GM12864 (cell line): ENCODE measurements at regions not wholly inside any gene's neighbourhood (a gene's known extent, or its start where the extent isn't known, plus 50 kb on each side); places are given as distances from the start of the nearest gene placed in this dataset.

Experiments used
- DNase-seq: peaks from one replicate; pipeline ENCODE4 v3.0.0-alpha.2; 2011; ENCODE audit warnings: low read depth
- H3K4me3 ChIP-seq: 2 replicates; pipeline ENCODE4 v1.5.1; 2011; ENCODE audit warnings: mild to moderate bottlenecking, low read depth, low read length, control low read depth
- TF ChIP-seq, protein P1 (sequence below): IDR thresholded peaks from 2 replicates; pipeline ENCODE4 v1.5.1; 2011; ENCODE audit warnings: low read depth, mild to moderate bottlenecking, moderate library complexity, low read length, control low read depth, inconsistent platforms; ENCODE audit errors: missing control alignments

DNA sequence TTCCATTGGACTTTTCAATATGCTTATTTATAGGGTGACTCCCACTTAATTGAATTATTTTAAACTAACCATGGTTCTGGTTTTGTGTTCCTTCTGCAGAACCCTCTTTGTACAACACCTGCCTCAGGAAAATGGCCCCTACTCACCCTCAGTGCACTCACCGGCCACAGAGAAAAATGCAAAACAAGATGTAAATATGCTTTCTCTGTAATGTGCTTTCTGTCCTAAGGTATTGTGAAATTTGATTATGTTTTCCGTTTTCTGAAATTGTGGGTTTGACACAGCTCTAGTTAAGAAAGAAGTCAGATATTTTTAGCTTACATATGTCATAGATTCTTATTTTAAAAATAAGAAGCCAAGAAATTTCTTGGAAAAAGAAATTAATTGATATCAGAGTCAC lies 357.7 kb upstream of the SMIM21 start:
- H3K4me3 ChIP-seq: no peak overlapping the region
- no peak for DNase-seq
- TF ChIP-seq, protein P1, sequence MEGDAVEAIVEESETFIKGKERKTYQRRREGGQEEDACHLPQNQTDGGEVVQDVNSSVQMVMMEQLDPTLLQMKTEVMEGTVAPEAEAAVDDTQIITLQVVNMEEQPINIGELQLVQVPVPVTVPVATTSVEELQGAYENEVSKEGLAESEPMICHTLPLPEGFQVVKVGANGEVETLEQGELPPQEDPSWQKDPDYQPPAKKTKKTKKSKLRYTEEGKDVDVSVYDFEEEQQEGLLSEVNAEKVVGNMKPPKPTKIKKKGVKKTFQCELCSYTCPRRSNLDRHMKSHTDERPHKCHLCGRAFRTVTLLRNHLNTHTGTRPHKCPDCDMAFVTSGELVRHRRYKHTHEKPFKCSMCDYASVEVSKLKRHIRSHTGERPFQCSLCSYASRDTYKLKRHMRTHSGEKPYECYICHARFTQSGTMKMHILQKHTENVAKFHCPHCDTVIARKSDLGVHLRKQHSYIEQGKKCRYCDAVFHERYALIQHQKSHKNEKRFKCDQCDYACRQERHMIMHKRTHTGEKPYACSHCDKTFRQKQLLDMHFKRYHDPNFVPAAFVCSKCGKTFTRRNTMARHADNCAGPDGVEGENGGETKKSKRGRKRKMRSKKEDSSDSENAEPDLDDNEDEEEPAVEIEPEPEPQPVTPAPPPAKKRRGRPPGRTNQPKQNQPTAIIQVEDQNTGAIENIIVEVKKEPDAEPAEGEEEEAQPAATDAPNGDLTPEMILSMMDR: no peak

DNA sequence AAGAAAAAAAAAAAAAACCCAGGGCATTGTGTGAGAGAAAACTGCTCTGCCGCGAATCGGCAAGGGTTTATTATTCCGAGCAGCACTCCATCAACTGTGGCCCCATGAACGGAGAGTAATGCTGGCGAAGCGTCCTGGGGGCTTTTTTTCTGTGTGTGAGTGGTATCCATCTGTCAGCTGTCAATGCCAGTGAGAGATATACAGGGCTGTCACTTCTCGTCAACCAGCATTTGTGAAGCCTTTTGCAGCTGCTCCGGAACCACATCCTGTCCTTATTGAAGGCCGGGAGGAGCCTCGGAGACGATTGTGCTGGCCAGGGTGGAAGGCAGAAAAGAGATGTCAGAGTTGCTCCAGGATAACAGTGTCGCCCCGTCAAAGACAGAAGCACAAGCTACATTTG lies 356.9 kb upstream of the SMIM21 start:
- no peak for DNase-seq
- TF ChIP-seq, protein P1: no peak
- no peak overlapping the region for H3K4me3 ChIP-seq

- TF ChIP-seq, protein P1: no peak
- H3K4me3 ChIP-seq: no peak overlapping the region
- no peak for DNase-seq
These were observed 356.2 kb upstream of the SMIM21 start for GRCh38 chr18:75783566-75784281.

DNA sequence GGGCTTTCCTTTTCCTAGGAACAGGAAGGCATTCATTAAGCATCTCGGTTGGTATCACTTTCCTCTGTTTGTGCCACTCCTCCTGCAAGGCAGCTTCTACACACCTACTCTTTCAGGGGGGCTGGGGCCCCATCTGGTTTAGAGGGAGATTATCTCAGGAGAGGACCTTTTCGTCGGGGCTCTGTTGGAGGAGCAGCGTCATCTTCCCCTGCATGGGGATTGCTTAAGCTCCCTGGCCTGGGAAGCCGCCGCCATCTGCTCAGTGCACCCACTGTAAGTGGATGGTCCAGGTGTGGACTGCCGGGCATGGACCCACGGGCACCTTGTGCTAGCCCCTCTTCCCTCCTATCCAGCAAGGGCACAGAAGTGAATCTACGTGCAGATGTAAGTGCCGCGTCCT lies 355.3 kb upstream of the SMIM21 start:
- H3K4me3 ChIP-seq: no peak overlapping the region
- TF ChIP-seq, protein P1: no peak
- DNase-seq: no peak

DNA sequence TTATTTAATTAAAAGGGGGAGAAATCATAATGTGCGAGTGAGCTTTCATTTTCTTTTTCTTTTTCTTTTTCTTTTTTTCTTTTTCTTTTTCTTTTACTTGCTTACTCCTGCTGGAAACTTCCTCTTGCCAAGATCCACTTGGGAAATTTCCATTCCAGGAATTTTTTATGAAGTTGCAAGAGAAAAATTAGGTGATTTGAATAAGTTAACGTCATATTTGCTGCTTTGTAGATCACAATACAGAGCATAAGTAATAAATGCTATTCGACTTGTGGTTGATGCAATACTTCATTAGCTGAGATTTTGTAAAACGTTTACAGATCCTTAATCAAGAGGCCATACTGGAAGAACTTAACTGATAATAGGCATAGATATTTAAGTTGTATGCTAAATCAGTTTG lies 354.7 kb upstream of the SMIM21 start:
- no peak overlapping the region for H3K4me3 ChIP-seq
- TF ChIP-seq, protein P1: no peak
- DNase-seq: no peak

DNA sequence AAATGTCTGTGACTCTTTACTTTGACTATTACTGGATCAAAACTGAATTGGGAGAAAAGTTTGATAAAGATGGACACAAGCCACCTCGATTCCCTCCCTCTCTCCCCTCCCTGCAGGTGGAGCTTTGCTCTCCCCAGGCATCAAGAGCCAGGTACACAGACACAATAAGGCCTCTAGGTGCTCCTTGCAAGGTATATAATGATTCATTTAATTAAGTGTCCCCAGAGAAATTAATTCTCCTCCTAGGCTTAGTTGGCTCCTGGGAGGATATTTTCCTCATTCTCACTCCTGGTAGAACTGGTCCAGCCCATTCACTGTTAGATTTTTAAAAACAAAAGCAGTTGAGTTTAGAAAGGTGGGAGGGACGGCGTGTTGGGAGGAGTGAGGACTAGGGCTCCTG lies 352.4 kb upstream of the SMIM21 start:
- no peak overlapping the region for H3K4me3 ChIP-seq
- no peak for DNase-seq
- TF ChIP-seq, protein P1: no peak

DNA sequence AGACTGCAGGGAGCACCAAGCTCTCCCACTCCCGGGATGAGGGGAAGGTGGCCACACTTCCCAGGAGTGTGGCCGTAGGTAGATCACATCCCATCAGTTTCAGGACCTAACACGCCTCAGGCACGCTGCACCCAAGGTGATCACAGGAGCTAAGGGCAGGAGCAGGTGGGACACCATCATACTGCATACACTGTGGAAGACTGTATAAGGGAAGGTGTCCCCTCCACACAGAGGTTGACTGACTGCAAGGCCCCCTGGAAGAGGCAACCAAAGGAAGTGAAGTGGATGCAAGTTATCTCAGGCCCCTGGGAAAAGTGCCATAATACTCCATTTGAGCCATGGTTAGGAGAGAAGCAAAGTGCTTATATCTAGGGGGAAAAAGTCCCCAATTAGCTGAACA lies 351.9 kb upstream of the SMIM21 start:
- H3K4me3 ChIP-seq: no peak overlapping the region
- DNase-seq: no peak
- TF ChIP-seq, protein P1: no peak
